Lower leg skin (tissue), 3 donors: ENCODE measurements at regions not wholly inside any gene's neighbourhood (a gene's known extent, or its start where the extent isn't known, plus 50 kb on each side); places are given as distances from the start of the nearest gene placed in this dataset.

Experiments
- CTCF ChIP-seq, 3 donors: fragments of 450-650 bp; IDR thresholded peaks; one replicate each; pipeline ENCODE4 v1.5.1; 2016; ENCODE audit warnings: antibody characterized with exemption in 3 of 3, mild to moderate bottlenecking in 3 of 3, moderate library complexity in 2 of 3
- POLR2A ChIP-seq, 2 donors: fragments of 450-650 bp; IDR thresholded peaks; one replicate each; pipeline ENCODE4 v1.6.1; 2016 to 2017; ENCODE audit warnings: antibody characterized with exemption in 2 of 2, mild to moderate bottlenecking in 1 of 2, moderate library complexity in 1 of 2

DNA sequence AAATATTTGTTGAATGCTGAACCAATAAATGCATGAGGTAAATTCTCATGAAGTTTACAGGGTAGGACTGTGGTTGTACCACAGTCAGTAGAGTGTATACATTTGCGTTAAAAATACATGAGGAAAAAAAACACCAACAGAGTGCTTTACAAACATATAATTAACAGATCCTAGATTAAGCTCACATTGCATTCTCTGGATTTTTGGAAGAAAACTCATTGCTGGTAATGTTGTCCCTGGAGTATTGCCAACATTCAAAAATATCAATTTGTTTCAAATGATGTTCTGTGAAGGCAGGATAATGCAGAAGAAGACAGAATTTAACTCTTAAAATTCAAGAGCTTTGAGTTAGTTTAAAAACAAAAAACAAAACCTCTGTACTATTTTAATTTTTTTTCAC is 95.5 kb downstream of the MBL2 start:
- TF ChIP-seq POLR2A (IDR thresholded peaks at IDR 0.05) (no peak), CTCF (IDR thresholded peaks at IDR 0.05) (no peak)
